HG03342 (cell line): ENCODE measurements at regions not wholly inside any gene's neighbourhood (a gene's known extent, or its start where the extent isn't known, plus 50 kb on each side); places are given as distances from the start of the nearest gene placed in this dataset.

Experiments used
- ATAC-seq: cut with Tn5 transposase; IDR thresholded peaks from one replicate; pipeline ENCODE4 v1.9.1; 2021; ENCODE audit warnings: mild to moderate bottlenecking, moderate library complexity; ENCODE audit not compliant: unreplicated experiment

- no peak for ATAC-seq
These were observed 86.3 kb downstream of the HS3ST1 start for GRCh38 chr4:11342401-11342800.

DNA sequence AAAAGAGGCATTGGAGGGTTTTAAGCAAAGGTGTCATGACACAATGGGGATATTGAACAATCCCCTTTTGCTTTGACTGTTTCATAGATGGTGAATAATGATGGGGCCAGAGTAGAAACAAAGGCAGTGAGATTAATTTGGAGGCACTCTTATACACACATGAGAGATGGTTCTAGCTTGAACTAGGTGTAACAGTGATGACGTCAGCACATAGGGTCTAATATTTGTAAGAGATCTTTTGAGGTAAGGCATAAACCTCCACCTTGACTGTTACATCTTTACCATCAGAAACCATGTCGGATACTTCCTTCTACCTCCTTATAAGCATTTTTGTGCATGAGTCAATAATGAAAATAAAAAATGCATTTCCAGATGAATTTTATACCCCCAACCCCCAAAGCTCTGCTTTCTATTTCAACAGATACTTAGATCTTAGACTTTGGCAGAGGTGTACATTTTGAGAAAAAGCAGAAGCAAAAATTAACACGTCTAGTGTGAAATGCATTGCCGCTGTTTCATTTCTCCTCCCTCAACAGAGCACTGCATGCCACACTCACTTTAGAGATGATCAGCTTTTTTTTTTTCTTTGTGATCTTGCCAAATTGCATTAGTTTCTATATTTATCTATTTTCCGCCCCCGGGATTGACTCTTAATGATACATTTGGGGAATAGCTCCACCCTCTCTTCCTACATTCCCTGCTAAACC lies 87.2 kb downstream of the HS3ST1 start:
- no peak for ATAC-seq

DNA sequence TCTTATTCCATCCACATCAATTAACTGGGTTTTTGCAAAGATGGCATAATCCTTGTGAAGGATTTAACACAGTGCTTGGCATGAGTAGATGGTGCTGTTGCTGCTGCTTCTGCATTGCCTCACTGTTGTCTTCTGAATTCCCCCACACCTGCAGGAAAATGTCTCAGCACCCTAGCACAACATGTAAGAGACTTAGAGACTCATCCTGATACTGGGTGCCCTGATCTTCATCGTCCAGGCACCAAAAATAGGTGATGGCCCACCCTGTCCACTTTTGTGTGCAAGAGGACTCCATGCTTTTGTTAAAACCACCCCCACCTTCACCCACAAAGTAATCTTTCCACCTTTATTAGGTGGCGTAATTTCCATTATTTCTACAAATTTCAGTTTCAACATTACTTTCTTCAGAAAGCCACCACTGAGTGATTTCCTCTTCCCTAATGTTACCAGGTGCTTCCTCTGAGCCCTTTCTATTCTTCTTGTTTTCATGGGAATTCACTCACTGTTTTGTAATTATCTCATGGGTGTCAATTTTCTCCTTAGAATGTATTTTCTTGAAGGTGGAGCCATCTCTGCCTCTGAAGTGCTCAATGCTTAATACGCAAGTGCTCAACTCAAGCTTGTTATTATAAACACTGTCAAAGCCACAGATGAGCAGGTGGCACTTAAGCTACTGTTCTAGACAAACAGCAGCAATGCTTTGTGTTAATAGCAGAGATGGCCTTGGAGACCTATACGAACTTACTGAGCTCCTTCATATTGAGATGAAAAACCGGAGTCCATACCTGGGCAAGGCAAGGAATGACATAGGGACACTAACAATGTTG lies 89.5 kb downstream of the HS3ST1 start:
- no peak for ATAC-seq

DNA sequence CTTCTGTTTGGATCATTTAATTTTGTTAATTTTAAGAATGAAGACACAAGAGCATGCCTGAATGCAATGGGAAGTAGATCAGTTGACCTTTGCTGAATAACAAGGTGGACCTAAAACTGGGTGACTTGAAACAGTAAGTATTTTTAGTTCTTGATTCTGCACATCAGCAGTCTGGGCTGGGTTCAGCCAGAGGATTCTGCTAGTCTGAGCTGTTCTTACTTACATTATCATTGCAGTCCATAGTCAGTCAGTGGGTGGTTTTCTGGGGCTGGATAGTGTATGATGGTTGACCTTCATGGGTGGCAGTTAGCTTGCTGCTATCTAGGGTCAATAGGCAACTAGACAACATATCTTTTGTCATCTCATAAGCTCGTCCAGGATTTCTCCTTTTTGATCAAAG lies 91.4 kb downstream of the HS3ST1 start:
- no peak for ATAC-seq

GRCh38 chr4:11336435-11336834 lies 92.3 kb downstream of the HS3ST1 start:
- ATAC-seq = no peak

GRCh38 chr4:11334887-11335286 lies 93.8 kb downstream of the HS3ST1 start:
- ATAC-seq = no peak

DNA sequence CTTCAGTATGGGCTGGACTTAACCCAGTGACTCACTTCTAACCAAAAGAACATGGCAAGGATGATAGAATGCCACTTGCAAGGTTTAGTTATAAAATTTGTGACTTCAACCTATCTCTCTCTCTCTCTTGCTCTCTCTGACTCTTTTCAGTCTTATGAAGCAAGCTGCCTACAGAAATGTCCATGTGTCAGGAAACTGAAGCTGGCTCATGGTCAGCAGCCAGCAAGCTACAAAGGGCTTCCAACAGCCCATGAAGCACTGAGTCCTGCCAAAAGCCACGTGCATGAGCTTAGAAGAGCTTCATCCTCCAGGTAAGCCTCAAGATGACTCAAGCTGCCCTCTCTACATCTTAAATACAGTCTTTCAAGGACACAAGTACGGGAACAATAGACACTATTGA lies 100.3 kb downstream of the HS3ST1 start:
- ATAC-seq = no peak

- ATAC-seq = no peak
These were observed 102.7 kb downstream of the HS3ST1 start for GRCh38 chr4:11326021-11326420.

DNA sequence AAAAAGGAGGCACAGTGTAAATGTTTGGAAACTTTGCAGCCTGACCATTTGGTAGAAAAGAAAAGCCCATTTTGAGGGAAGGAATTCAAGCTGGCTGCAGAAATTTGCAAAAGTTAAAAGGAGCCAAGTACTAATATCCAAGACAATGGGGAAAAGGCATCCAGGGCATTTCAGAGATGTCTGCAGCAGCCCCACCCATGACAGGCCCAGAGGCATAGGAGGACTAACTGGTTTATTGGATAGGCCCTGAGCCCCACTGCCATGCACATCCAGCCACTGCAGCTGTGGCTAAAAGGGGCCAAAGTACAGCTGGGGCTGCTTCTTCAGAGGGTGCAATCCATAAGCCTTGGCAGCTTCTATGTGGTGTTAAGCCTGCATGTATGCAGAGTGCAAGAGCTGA lies 104.9 kb downstream of the HS3ST1 start:
- ATAC-seq = no peak

- ATAC-seq = no peak
These were observed 115.3 kb downstream of the HS3ST1 start for GRCh38 chr4:11313157-11313943.

DNA sequence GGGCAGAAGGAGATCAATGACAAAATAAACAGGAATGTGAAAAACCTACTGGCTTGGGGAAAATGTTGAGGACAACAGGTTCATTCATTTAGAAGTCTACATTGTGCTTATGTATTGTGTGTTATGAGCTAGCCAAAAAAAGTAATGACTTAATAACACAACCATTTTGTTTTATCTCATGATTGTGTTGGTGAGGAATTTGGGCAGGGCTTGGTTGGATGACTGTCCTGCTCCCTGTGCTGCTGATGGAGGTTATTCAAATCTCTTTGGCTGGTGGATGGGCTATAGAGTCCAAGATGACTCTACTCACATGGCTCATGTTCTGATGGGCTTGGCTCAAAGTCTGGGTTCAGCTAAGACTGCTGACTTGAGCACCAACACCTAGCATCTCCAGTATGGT lies 116.3 kb downstream of the HS3ST1 start:
- no peak for ATAC-seq

DNA sequence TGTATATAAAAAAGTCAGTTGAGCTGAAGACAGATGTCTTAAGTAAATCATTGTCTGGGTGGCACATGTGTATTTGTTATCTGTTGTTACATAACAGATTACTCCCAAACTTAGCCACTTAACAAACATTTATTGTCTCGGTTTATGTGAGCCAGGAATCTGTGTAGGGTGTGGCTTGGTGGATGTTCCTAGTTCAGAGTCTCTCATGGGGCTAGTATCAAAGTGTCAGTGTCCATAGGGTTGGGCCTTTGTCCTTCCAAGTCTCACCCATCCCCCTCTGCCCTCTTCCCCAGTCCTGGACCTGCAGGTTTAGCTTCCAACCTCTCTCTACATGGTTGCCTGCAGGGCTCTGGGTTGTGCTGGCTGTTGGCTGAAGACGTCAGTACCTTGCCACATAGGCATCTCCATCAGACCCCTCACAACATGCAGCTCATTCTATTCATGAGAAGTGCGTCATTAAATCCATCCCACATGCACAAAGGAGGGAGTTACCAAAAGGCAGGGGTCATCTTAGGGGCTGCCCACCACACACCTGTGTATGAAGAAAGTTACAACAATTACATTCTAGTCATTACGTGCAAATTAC lies 127.5 kb downstream of the HS3ST1 start:
- ATAC-seq = no peak

DNA sequence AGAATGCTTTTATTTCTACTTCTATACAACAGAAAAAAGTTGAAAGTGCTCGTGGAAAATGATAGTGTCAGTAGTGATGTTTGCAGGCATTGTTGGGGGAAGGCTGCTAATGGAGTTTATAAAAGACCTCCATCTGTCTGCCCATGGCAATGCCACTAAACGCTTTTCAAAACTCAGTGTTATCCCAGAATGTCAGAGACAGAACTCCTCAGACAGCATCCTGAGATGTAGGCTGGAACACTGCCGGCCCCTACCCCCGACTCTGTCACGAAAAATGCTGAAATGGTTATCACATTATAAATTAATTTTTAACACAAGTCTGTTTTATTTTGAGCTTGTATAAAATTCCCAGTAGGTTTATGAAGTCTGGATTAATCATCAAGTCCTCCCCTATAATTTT lies 128.9 kb downstream of the HS3ST1 start:
- ATAC-seq = no peak

- no peak for ATAC-seq
These were observed 129.7 kb downstream of the HS3ST1 start for GRCh38 chr4:11299016-11299415.

DNA sequence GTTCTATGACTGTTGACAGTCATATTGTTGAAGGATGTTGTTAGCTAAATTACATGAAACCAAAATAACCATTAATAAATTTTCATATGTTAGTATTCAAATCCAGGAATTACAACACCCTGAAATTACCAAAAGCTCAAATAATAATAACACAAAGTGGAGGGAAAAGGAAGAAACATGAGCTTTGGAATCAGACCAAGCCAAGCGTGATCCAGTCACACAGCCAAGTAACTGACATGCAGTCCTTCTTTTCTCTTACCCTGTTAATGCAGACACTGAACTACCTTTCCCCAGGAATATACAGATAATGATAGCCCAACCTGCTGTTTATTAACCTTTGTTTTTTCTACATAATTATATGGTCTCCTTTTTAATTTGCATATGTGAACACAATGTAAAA lies 130.2 kb downstream of the HS3ST1 start:
- ATAC-seq = no peak

DNA sequence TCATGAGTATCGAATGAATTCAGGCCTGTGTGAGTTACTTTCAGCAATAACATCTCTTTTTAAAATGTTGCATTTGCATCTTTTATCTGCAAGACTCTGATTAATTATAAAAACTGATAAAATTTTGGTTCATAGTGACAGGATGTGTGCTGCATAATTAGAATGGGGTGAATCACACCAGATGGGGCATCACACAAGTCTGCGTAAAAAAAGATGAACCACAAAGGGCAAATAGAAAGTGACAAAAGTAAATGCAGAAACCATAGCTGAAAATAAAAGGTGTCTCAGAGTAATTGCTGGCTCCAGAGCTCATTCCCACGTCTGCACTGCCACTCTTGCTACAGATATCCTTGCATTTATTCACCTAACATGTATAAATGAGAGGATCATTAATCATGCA lies 131.1 kb downstream of the HS3ST1 start:
- ATAC-seq = no peak

GRCh38 chr4:11297201-11297600 lies 131.5 kb downstream of the HS3ST1 start:
- no peak for ATAC-seq

GRCh38 chr4:11293866-11294265 lies 134.8 kb downstream of the HS3ST1 start:
- ATAC-seq = no peak

DNA sequence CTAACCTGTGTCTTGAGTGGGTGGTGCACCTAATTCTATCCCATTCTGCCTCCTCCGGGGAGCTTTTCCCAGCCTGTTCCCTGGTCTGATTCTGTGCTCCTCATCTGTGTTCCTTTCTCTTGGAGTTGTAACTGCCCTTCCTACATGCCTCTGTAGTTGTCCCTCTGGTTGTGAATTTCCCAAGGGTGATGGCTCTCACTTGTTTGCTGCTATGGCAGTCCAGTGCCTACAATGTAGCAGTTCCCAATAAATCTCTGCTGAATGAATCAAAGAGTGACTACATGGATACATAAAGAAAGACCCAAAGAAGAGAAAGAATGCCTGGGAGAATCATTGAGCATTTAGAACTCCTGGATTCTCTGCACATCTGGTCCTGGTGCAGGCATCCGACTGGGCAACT lies 141.6 kb downstream of the HS3ST1 start:
- ATAC-seq = no peak

- peak; percentile 84 for ATAC-seq
These were observed 142.2 kb downstream of the HS3ST1 start for GRCh38 chr4:11286533-11286932.

GRCh38 chr4:11281720-11282119 lies 147.0 kb downstream of the HS3ST1 start:
- no peak for ATAC-seq
